ENCODE measurements at regions not wholly inside any gene's neighbourhood (a gene's known extent, or its start where the extent isn't known, plus 50 kb on each side); places are given as distances from the start of the nearest gene placed in this dataset.

GRCh38 chr10:25661632-25662031 lies 272.4 kb upstream of the MYO3A start:
- no peak overlapping the region for H3K18ac ChIP-seq (ENCODE audit: low read depth in 1 of 2, low read length in 2 of 2)
- WGBS: 71% methylated on average over 3 of the region's 3 CpGs

GRCh38 chr10:25666276-25666675 lies 267.8 kb upstream of the MYO3A start:
- H3K4ac ChIP-seq (ENCODE audit: low read depth in 1 of 2, low read length in 2 of 2): no peak overlapping the region
- no peak overlapping the region for H2AK5ac ChIP-seq (ENCODE audit: low read length, severe bottlenecking)
- no peak overlapping the region for H3K9ac ChIP-seq (ENCODE audit: low read length)
- H2BK5ac ChIP-seq (ENCODE audit: low read depth, low read length, poor library complexity, severe bottlenecking): no peak overlapping the region
- no peak overlapping the region for H3K4me3 ChIP-seq (ENCODE audit: insufficient read depth in 1 of 2, low read depth in 1 of 2, low read length in 2 of 2)
- H2BK15ac ChIP-seq (ENCODE audit: low read depth, poor library complexity, severe bottlenecking): no peak overlapping the region
- H2BK120ac ChIP-seq (ENCODE audit: low read depth, low read length): no peak overlapping the region
- H3K79me1 ChIP-seq (replicated peaks; ENCODE audit: low read length, poor library complexity, severe bottlenecking): no peaks in the 10 kb centered on the region
- no peak overlapping the region for H4K8ac ChIP-seq (ENCODE audit: low read length)
- no peak overlapping the region for H3K27ac ChIP-seq (ENCODE audit: low read length, poor library complexity, severe bottlenecking)
- H2BK12ac ChIP-seq (ENCODE audit: low read length in 2 of 2): no peak overlapping the region
- no peak overlapping the region for H2AFZ ChIP-seq (ENCODE audit: low read depth, low read length)
- no peaks in the 10 kb centered on the region for H3K9me3 ChIP-seq (ENCODE audit: control insufficient read depth, low read length)
- H3K23ac ChIP-seq (ENCODE audit: low read length in 2 of 2): no peak overlapping the region
- no peak overlapping the region for H4K91ac ChIP-seq (ENCODE audit: low read length)
- H3K18ac ChIP-seq (ENCODE audit: low read depth in 1 of 2, low read length in 2 of 2): no peak overlapping the region
- no peak overlapping the region for H3K14ac ChIP-seq (ENCODE audit: low read length in 2 of 2)
- no peaks in the 10 kb centered on the region for H3K27me3 ChIP-seq (ENCODE audit: control insufficient read depth in 1 of 2, insufficient read depth in 1 of 2, low read length in 2 of 2)
- no peak overlapping the region for H3K4me2 ChIP-seq (ENCODE audit: low read length, poor library complexity, severe bottlenecking)
- WGBS: 80% methylated on average over 3 of the region's 3 CpGs
- H3K4me1 ChIP-seq (ENCODE audit: control insufficient read depth, insufficient read depth, low read depth, low read length): no peaks in the 10 kb centered on the region
- H3K36me3 ChIP-seq (ENCODE audit: control insufficient read depth in 1 of 2, insufficient read depth in 2 of 2, low read depth in 1 of 2, low read length in 2 of 2): no peaks in the 10 kb centered on the region
- no peak for DNase-seq

More at GRCh38 chr10:25661632-25662031, 272.4 kb upstream of the MYO3A start:
- Histone ChIP-seq H4K8ac (ENCODE audit: low read length) (no peak overlapping the region), H3K27me3 (ENCODE audit: control insufficient read depth in 1 of 2, insufficient read depth in 1 of 2, low read length in 2 of 2) (no peaks in the 10 kb centered on the region), H2AFZ (ENCODE audit: low read depth, low read length) (no peak overlapping the region), H3K4me2 (ENCODE audit: low read length, poor library complexity, severe bottlenecking) (no peak overlapping the region), H4K91ac (ENCODE audit: low read length) (no peak overlapping the region), H2BK12ac (ENCODE audit: low read length in 2 of 2) (no peak overlapping the region), H3K4me1 (ENCODE audit: control insufficient read depth, insufficient read depth, low read depth, low read length) (no peaks in the 10 kb centered on the region), H2BK5ac (ENCODE audit: low read depth, low read length, poor library complexity, severe bottlenecking) (no peak overlapping the region), H3K79me1 (replicated peaks; ENCODE audit: low read length, poor library complexity, severe bottlenecking) (no peaks in the 10 kb centered on the region), H2BK120ac (ENCODE audit: low read depth, low read length) (no peak overlapping the region), H3K9ac (ENCODE audit: low read length) (no peak overlapping the region), H3K36me3 (ENCODE audit: control insufficient read depth in 1 of 2, insufficient read depth in 2 of 2, low read depth in 1 of 2, low read length in 2 of 2) (no peaks in the 10 kb centered on the region), H3K27ac (ENCODE audit: low read length, poor library complexity, severe bottlenecking) (no peak overlapping the region), H3K23ac (ENCODE audit: low read length in 2 of 2) (no peak overlapping the region), H3K9me3 (ENCODE audit: control insufficient read depth, low read length) (no peaks in the 10 kb centered on the region), H3K14ac (ENCODE audit: low read length in 2 of 2) (no peak overlapping the region), H3K4me3 (ENCODE audit: insufficient read depth in 1 of 2, low read depth in 1 of 2, low read length in 2 of 2) (no peak overlapping the region), H3K4ac (ENCODE audit: low read depth in 1 of 2, low read length in 2 of 2) (no peak overlapping the region), H2BK15ac (ENCODE audit: low read depth, poor library complexity, severe bottlenecking) (no peak overlapping the region), H2AK5ac (ENCODE audit: low read length, severe bottlenecking) (no peak overlapping the region)
- no peak for DNase-seq

- Histone ChIP-seq H3K23ac (ENCODE audit: low read length in 2 of 2) (no peak overlapping the region), H3K14ac (ENCODE audit: low read length in 2 of 2) (no peak overlapping the region), H3K36me3 (ENCODE audit: control insufficient read depth in 1 of 2, insufficient read depth in 2 of 2, low read depth in 1 of 2, low read length in 2 of 2) (no peaks in the 10 kb centered on the region), H3K27me3 (ENCODE audit: control insufficient read depth in 1 of 2, insufficient read depth in 1 of 2, low read length in 2 of 2) (no peaks in the 10 kb centered on the region), H2BK120ac (ENCODE audit: low read depth, low read length) (no peak overlapping the region), H3K9ac (ENCODE audit: low read length) (no peak overlapping the region), H3K4me1 (ENCODE audit: control insufficient read depth, insufficient read depth, low read depth, low read length) (no peaks in the 10 kb centered on the region), H4K8ac (ENCODE audit: low read length) (no peak overlapping the region), H2BK12ac (ENCODE audit: low read length in 2 of 2) (no peak overlapping the region), H2BK15ac (ENCODE audit: low read depth, poor library complexity, severe bottlenecking) (no peak overlapping the region), H3K79me1 (replicated peaks; ENCODE audit: low read length, poor library complexity, severe bottlenecking) (no peaks in the 10 kb centered on the region), H2BK5ac (ENCODE audit: low read depth, low read length, poor library complexity, severe bottlenecking) (no peak overlapping the region), H3K18ac (ENCODE audit: low read depth in 1 of 2, low read length in 2 of 2) (no peak overlapping the region), H2AFZ (ENCODE audit: low read depth, low read length) (no peak overlapping the region), H3K9me3 (ENCODE audit: control insufficient read depth, low read length) (no peaks in the 10 kb centered on the region), H3K4ac (ENCODE audit: low read depth in 1 of 2, low read length in 2 of 2) (no peak overlapping the region), H3K27ac (ENCODE audit: low read length, poor library complexity, severe bottlenecking) (no peak overlapping the region), H3K4me3 (ENCODE audit: insufficient read depth in 1 of 2, low read depth in 1 of 2, low read length in 2 of 2) (no peak overlapping the region), H3K4me2 (ENCODE audit: low read length, poor library complexity, severe bottlenecking) (no peak overlapping the region), H4K91ac (ENCODE audit: low read length) (no peak overlapping the region), H2AK5ac (ENCODE audit: low read length, severe bottlenecking) (no peak overlapping the region)
- 83% methylated on average over 4 of the region's 7 CpGs for WGBS
- no peak for DNase-seq
Measured at GRCh38 chr10:25675204-25675603, 258.8 kb upstream of the MYO3A start.

- Histone ChIP-seq H3K4ac (ENCODE audit: low read depth in 1 of 2, low read length in 2 of 2) (no peak overlapping the region), H2BK15ac (ENCODE audit: low read depth, poor library complexity, severe bottlenecking) (no peak overlapping the region), H4K8ac (ENCODE audit: low read length) (no peak overlapping the region), H4K91ac (ENCODE audit: low read length) (no peak overlapping the region), H3K4me1 (ENCODE audit: control insufficient read depth, insufficient read depth, low read depth, low read length) (no peaks in the 10 kb centered on the region), H3K23ac (ENCODE audit: low read length in 2 of 2) (no peak overlapping the region), H3K18ac (ENCODE audit: low read depth in 1 of 2, low read length in 2 of 2) (no peak overlapping the region), H3K4me2 (ENCODE audit: low read length, poor library complexity, severe bottlenecking) (no peak overlapping the region), H3K27ac (ENCODE audit: low read length, poor library complexity, severe bottlenecking) (no peak overlapping the region), H3K36me3 (ENCODE audit: control insufficient read depth in 1 of 2, insufficient read depth in 2 of 2, low read depth in 1 of 2, low read length in 2 of 2) (no peaks in the 10 kb centered on the region), H2AFZ (ENCODE audit: low read depth, low read length) (no peak overlapping the region), H2BK120ac (ENCODE audit: low read depth, low read length) (no peak overlapping the region), H3K27me3 (ENCODE audit: control insufficient read depth in 1 of 2, insufficient read depth in 1 of 2, low read length in 2 of 2) (no peaks in the 10 kb centered on the region), H2AK5ac (ENCODE audit: low read length, severe bottlenecking) (no peak overlapping the region), H2BK12ac (ENCODE audit: low read length in 2 of 2) (no peak overlapping the region), H2BK5ac (ENCODE audit: low read depth, low read length, poor library complexity, severe bottlenecking) (no peak overlapping the region), H3K9me3 (ENCODE audit: control insufficient read depth, low read length) (no peaks in the 10 kb centered on the region), H3K9ac (ENCODE audit: low read length) (no peak overlapping the region), H3K4me3 (ENCODE audit: insufficient read depth in 1 of 2, low read depth in 1 of 2, low read length in 2 of 2) (no peak overlapping the region), H3K14ac (ENCODE audit: low read length in 2 of 2) (no peak overlapping the region), H3K79me1 (replicated peaks; ENCODE audit: low read length, poor library complexity, severe bottlenecking) (no peaks in the 10 kb centered on the region)
- 82% methylated on average over 1 of the region's 1 CpG for WGBS
- DNase-seq: no peak
Measured at GRCh38 chr10:25675615-25676014, 258.4 kb upstream of the MYO3A start.

Data from mesenchymal stem cell (in vitro differentiated cells and primary cell).